ENCODE measurements at regions not wholly inside any gene's neighbourhood (a gene's known extent, or its start where the extent isn't known, plus 50 kb on each side); places are given as distances from the start of the nearest gene placed in this dataset.
"Not testable (repeated sequence)": the region's sequence is repeated elsewhere in the genome, so short reads cannot be mapped to it uniquely, and the experiment has no call there.

DNA sequence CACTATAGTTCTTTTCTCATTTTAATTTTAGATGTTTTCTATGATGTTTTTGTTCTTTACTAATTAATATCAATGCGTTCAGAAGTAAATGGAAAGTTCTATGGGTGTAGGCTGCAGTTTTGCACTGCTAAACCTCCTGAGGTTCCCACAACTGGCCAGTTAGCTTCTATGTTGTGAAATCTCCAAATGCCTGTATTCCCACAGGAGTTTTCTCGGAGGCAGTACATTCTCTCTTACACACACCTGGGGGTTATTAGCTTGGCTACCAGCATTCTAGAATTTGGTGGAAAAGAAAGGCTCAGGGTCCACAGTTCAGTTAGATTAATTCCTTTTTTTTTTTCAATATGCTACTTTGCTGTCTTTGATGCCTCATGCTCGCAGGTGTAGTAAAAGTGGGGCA, 216.9 kb upstream of the NRIP1 start:
- no peak for DNase-seq

DNA sequence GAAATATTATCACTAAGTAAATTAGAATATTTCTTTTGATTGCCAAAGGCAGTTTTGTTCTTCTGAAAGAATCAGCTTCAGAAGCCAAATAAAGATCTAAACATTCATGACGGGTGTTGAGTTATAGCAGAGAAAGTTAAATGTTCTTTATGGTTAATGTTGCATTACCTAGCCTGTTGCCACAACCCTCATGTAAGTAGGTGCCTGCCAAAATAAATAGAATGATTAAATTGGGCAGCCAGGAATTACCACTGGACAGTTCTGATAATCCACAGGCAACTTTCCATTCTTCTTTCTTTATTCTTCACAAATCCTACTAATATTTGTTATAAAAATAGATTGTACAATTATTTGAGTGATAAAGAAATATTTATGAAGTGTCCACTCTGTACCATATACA, 217.9 kb upstream of the NRIP1 start:
- no peak for DNase-seq

- no peak for DNase-seq
Observed at GRCh38 chr21:15283138-15283537, 218.3 kb upstream of the NRIP1 start.

- peak; percentile 1 for DNase-seq
Observed at GRCh38 chr21:15283789-15284188, 219.0 kb upstream of the NRIP1 start.

DNA sequence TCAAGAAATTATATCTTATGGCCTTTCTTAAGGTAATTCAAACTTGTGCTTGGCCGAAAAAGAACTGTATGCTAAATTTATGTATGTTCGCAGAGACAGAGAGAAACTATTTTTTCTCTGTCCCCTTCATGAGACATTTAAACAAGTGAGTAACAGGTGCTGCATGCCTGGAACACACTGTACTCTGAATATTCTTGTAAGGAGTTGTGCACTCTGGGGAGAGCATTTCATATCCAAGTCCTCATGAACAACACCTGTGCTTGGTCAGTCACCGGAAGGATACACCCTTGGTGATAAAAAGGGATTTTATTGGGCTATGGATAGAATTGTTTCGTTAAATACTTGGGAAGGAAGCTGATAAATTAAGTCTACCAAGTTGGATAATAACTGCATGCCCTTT, 220.8 kb upstream of the NRIP1 start:
- no peak for DNase-seq

DNA sequence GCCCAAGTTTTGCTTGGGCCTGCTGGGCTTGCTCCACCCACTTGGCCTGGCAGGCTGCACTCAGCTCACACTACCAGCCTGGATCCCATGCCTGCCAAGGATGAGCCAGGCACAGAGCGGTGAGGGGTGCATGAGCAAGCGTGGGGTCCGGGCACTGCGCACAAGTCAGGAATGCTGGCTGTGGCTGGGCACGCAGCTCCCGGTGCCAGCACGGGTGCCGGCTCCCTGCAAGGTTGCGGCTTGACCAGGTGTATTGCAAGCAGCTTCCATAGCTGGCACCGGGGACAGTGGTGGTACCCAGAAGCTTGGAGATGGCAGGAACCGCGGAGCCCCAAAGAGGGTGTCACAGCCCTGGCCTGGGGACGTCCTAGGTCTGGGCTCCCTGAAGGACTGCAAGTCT, 224.4 kb upstream of the NRIP1 start:
- DNase-seq, result no peak

GRCh38 chr21:15289896-15290841, 225.4 kb upstream of the NRIP1 start:
- DNase-seq, result no peak

- DNase-seq, result no peak
Observed at GRCh38 chr21:15291621-15292266, 226.9 kb upstream of the NRIP1 start.

GRCh38 chr21:15293240-15293639, 228.4 kb upstream of the NRIP1 start:
- peak; percentile 61 for DNase-seq

DNA sequence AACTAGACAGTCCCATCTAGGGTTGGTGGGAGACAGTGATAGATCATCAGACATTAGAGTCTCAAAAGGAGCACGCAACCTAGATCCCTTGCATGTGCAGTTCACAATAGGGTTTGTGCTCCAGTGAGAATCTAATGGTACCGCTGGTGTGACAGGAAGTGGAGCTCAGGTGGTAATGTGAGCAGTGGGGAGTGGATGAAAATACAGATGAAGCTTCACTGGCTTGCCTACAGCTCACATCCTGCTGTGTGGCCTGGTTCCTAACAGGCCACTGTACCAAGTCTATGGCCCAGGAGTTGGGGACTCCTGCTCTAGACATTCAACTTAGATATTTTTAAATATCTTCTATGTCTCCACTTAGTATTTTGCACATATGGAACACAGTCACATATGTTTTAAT, 231.1 kb upstream of the NRIP1 start:
- no peak for DNase-seq

- no peak for DNase-seq
Observed at GRCh38 chr21:15297824-15298223, 233.0 kb upstream of the NRIP1 start.

DNA sequence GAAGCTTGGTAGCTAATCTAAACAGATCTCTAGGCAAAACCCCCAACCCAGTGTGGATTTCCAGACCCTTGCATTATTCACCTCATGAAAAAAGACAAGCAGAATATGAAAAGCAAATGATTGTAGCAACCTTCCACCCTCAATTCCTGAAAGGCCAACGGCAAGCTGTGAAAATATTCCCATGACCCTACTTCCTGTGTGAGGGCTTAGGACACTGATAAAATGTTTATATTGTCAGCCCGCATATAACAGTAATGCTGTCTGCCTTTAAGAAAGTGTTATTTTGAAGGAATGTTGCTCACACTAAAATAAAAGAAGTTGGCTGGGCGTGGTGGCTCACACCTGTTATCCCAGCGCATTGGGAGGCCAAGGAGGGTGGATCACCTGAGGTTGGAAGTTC, 233.5 kb upstream of the NRIP1 start:
- no peak for DNase-seq

- DNase-seq, result not testable (repeated sequence)
Observed at GRCh38 chr21:15298755-15299154, 234.0 kb upstream of the NRIP1 start.

GRCh38 chr21:15300131-15300530, 235.3 kb upstream of the NRIP1 start:
- no peak for DNase-seq

DNA sequence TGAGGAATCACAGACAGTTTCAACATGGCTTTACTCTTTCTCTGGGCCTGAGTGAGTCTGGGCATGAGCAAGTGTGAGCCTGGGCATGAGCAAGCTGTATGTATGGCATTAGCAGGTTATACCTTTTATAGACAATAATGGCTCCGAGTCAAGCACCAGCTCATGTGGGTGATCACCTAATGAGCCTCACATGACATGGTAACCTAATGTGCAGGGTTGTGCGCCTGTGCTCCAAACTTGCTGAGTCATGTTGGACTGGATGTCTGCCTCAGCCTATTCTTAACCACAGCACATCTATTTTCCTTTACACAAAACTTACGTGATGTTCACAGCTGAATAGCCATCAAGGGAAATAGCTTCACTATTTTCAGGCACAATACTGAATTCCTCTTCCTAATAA, 236.2 kb upstream of the NRIP1 start:
- DNase-seq, result no peak

DNA sequence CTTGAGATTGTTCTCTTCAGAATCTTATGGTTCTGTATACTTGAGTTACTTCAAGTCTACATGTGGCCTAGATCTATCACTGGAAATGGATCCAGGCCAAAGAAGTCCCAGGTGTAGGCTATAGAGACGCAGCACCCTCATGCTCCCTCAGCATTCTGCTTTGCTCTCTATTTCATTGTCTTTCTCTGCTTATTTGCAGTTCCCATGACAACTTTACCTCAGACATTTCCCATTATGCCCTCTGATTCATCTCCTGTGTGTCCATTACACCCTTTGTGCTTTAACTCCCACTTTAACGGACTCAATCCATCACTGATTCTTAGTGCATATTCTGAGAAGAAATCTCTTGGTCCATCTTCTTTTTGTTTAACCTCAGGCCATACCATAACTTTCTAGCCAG, 236.9 kb upstream of the NRIP1 start:
- no peak for DNase-seq

DNA sequence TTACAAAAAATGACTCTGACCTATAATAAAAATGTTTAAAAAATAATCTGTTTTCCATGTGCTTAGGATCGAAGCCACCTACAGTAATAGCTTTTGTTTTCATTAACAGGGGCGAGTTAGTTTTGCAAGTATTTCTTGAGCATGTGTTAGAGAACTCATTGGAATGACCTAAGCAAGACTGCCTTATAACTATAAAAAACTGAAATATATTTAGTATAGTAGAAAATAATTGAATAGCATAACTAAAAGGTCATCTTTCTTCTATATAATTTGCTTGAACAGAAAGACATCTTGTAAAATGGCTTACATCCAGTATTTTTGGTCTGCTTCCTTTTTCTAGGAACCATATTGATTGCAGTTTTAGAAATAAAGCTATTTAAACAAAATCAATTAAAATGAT, 241.5 kb upstream of the NRIP1 start:
- no peak for DNase-seq

DNA sequence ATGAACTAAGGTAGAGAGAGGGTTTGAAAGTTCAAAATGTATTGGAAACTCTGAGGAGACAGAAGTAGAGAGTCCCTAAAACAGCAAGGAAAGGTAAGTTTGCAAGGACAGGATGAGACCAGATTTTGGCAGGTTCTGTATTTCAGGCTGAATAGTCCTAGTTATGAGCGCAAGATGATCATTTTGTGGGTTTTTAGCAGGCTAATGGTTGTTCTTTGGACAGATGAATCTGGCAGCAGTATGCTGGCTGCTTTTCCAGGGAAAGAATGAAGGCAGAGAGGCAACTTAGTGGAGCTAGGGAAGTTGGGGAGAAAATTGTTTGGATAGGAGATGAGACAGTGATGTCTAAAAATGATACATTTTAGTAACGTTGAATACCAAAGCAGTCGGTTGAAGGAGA, 243.5 kb upstream of the NRIP1 start:
- no peak for DNase-seq

DNA sequence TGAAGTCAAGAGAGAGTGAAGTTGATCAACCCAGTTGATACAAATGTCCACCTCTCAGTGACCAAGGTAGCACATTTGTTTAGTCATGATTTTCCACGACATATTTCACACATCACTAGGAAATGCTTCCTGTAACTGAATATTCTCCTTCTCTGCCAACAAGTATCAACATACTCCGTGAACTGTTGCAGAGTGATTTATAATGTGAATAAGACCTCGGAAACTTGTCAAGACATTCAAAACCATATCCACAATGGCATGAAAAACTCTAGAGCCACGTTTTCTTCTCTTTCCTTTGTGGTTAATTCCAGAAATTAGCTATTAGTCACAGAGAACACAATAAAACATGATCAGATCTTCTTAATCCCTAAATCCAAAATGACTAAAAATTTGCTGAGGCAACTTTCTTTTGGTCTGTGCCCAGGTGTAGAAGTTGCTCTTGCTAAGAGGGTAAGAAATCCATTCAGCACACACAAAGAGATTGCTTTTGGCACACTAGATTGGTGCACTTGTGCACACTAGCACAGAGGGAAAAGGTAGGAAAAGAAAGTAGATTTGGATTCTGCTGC, 244.3 kb upstream of the NRIP1 start:
- DNase-seq, result no peak

DNA sequence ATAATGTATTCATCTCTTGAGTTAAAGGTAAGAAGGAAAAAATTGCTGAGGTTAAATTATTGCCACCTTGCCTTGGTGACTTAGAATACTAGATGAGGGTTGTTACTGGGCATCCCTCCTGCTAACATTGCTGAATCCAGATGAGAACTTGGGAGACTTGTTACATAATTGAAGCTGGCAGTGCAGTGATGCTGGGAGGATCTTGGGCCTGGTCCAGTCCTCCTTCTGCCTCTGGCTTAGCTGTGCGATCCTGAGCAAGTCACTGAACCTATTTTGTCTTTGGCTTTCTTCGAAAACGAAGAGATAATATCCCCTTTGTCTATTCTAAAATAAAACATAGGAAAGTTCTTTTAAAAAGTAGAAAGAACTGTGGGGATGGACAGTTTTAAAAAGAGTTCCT, 244.9 kb upstream of the NRIP1 start:
- DNase-seq, result no peak

GRCh38 chr21:15311510-15311909, 246.7 kb upstream of the NRIP1 start:
- no peak for DNase-seq

GRCh38 chr21:15317034-15317433, 252.2 kb upstream of the NRIP1 start:
- DNase-seq, result not testable (repeated sequence)

GRCh38 chr21:15319727-15320126, 254.9 kb upstream of the NRIP1 start:
- DNase-seq, result no peak

DNA sequence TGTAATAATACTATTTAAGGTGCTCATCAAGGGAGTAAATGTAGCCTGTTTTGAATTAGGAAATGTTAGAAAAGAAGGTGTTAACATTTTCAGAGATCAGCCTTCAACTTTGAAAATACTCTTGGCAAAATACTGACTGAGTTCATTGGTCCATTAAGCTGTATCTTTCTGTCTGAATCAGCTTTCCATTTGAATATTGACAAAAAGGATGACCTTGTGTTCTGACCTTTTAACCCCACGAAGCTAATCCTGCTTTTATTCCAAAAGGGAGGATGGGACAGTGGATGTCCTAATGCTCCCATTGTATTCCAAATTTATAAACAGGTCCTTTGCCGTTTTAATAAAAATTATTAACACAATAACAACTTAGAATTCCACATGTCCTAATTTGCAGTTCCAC, 259.7 kb upstream of the NRIP1 start:
- no peak for DNase-seq

Data from HCEC 1CT (cell line).